ENCODE measurements at regions not wholly inside any gene's neighbourhood (a gene's known extent, or its start where the extent isn't known, plus 50 kb on each side); places are given as distances from the start of the nearest gene placed in this dataset.

DNA sequence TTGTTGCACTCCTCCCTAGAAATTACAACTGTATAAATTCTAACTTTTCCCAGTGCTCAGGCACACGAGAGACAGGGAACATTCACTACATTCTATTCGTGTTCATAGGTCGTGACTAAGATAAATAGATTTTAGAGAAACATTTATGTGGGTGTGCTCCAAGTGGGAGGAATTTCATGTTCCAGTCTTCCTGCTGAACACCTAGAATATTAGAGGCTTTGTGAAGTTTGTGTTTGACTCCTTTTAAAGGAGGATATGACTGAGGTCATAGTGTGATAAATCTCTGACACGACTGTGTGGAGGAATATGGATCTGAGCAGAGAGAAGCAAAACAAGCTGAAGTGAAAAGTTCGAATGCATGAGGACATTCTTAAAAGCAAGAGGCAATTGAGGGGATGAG lies 355.3 kb downstream of the ZSWIM6 start:
- no peak for DNase-seq (ENCODE audit: low spot score)

DNA sequence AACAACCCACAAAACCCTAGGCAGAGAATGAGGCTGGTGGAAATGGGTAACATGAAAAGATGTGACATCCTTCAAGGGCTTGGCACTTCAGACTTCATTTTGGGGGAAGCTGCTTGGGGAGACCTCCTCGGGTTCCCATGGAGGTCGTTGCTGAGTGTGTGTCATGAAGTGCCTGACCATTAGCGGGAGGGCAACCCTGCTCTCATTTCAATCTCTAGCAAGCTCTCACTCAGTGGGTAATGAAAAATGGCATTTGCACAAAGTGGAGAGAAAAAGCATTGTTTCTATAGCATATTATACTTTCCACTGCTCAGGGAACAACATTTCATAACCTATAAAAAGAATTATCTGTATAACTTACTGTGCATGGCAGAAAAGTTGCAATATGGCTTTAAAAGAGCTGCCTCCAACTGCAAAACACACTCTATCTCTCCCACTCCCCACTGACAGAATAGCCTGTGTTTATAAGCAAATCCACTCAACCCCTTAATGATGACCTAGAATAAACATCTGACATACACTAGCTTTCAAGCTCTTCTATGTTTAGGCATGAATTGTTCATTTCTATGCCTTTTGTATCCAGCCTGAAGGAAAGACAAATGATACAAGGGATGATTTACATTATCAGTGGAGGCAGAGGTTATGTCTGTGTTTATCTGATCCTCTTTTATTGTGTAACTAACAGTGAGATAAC lies 357.2 kb downstream of the ZSWIM6 start:
- DNase-seq (ENCODE audit: low spot score), result no peak

DNA sequence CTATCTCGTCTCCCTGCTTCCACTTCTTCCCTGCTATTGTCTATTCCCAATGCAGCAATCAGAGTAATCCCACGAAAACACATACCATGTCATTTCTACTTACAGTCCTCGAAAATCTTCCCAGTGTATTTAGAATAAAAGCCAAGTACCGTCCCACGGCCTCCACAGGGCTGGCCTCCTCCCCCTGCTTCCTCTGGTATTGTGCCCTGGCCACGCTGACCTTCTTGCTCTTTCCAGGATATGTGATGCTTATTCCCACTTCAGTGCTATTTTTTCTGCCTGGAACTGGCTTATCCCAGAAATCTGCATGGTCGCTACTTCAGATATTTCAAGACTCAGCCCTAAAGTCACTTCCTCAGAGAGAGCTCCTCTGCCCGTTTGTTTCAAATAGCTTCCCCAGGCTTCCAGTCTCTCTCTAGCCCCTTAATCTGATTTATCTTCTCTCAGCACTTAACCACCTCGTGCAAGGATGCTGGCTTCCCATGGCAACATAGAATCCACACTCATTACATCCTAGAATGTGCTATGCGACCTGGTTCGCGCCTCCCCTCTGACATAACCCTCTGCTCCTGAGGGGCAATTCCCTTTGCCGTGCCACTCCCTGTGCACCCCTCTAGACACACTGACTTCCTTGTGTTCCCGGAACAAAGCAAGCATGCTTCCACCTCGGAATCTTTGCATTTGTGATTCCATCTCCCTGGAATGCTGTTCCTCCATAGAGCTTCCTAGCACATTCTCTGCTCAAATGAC lies 365.9 kb downstream of the ZSWIM6 start:
- DNase-seq (ENCODE audit: low spot score), result no peak

DNA sequence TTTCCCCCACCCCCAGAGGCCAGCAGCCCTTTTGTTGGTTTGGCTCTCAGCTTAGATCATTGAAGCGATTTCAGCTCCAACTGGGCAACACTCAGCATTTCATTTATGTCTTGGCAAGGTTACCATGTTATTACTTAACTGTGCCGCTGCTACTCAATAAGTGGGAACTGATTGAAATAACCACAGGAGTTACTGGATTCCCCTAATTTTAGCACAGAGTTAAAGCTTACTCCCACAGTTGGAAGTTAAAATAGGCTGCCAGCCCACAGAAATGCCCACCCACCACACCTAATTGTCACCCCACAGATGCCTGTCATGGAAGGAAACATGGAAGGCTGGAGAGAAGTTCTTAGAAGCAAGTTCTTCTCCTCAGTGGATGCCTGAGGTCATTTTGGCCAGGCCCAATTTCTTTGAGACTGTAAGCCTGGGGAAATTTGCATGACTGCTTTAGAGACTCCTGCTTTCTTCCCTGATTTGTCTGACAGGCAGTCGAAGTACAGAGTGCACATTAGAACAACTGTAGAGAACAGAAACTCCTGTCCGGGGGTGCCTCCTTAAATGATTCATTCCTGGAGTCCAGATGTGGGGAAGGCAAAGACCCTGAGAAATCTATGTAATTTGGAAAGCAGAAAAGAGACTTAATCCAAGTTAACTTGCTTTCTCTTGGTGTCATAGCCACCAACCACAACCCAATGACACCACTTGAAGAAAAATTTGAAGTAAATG lies 370.0 kb downstream of the ZSWIM6 start:
- DNase-seq (ENCODE audit: low spot score), result peak; percentile 12

DNA sequence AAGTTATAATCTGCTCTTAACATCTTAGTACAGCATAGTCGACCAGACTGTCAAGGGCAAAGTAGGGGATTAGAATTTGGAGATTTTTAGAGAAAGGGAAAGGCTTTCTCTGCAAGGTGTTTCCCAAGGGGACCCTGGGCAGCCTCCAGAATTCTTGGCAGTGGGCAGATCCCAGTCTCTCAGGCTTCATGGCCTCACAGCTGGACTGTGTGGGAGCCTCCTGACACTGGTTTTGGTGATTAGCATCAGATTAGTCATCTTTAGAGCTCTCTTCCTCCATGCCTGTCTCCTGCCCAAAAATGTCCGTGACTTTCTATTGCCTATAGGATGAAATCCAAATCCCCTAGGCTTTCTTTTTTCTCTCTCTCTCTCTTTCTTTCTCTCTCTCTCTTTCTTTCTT lies 370.7 kb downstream of the ZSWIM6 start:
- DNase-seq (ENCODE audit: low spot score), result no peak

DNA sequence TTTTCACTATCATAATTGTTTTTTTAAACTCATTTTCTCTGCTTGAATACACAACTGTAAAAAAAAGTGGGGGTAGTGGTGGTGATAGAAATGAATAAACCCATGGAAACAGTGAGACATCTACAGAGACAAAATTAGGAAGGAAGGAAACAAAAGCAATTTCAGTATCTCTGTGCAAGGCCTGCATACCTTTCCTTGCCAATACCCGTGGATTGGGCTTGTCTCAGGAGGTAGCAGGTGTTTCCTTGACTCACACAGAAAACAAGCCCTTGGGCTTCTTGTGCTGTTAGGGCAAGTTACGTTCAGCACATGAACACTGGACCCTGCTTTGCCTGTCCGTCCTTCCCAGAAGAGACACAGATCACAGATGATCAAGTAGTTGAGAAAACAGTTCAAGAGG lies 372.2 kb downstream of the ZSWIM6 start:
- no peak for DNase-seq (ENCODE audit: low spot score)

DNA sequence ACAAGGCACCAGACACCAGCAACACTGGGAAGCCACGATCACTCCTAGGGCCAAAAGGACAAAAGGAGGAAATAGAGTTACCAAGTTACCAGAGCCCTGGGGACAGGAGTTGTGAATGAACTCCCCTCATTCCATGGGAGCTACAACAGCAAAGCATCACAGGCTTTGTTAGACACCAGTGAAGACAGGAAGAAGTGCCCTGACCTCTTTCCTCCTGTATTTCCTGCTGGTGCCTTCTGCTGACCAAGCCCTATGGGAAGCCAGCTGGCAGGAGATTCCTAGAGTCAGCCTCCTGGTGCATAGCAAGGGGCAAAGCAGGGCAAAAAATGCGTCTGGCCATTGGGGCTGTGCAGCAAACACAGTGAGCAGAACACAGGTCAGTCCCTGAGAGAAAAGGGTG lies 374.7 kb downstream of the ZSWIM6 start:
- no peak for DNase-seq (ENCODE audit: low spot score)

DNA sequence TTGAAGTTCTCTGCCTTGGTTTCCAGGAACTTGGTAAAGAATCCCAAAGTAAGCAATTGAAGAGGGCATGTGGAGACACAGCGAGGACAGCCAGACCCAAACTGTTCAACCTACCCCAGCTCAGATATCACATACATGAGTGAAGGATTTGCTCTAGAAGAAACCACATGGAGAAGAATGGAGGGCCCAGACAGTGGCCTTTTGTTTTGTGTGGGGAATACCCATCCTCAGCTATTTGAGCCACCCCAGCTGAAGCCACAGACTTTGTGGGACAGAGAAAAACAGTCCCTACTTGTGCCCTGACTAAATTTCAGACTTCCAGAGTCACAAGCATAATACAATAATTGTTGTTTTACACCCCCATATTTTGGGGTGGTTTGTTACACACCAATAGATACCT lies 387.1 kb downstream of the ZSWIM6 start:
- no peak for DNase-seq (ENCODE audit: low spot score)

DNA sequence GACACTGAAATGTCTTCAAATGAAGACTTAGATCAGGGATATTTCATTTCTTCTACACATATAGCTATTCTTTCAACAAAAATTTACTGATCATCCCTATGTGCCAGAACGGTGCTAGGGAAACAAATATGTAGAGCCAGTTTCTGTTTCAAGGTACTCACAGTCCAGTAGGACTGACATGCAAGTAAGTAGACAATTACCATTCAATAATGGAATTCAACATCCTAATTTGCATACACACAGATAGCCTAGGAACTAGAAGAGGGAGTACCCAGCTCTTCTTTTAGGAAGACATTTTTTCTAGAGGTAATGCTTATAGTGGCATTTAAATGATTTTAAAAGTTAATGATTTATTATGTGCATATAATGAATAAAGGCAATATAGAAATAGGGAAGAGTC lies 388.8 kb downstream of the ZSWIM6 start:
- no peak for DNase-seq (ENCODE audit: low spot score)

DNA sequence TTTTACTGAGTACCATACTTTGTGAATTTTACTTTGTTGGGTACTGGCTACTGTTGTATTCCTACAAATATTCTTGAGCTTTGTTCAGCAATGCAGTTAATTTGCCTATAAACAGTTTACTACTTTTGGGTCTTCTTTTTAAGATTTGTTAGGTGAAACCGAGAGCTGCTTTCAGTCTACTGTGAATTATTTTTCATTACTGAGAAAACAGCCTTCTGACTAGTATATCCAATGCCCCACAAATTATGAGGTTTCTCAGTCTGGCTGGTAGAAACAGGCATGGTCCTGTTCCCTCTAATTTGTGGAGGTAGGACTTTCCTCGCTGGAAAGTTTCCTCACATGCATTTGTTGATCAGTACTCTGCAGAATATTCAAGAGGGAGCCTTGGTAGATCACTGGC lies 392.0 kb downstream of the ZSWIM6 start:
- DNase-seq (ENCODE audit: low spot score), result no peak

DNA sequence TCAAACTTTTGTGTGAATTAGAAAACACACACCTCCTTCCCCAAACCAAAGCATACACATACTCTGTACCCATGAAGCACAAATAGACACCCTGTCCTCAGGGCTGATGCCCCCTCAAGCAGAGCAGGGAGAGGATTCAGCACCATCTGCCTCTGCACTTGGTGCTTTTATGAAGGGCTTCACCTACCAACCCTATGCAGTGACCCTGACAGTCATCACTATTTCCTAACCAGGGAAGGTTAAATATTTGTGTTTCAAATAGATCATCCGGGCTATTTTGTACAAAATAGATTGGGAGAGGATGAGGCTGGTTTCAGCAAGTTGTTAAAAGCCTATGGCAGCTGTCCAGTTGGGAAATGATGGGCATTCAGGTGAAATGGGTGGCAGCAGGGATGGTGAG lies 396.2 kb downstream of the ZSWIM6 start:
- DNase-seq (ENCODE audit: low spot score), result no peak

DNA sequence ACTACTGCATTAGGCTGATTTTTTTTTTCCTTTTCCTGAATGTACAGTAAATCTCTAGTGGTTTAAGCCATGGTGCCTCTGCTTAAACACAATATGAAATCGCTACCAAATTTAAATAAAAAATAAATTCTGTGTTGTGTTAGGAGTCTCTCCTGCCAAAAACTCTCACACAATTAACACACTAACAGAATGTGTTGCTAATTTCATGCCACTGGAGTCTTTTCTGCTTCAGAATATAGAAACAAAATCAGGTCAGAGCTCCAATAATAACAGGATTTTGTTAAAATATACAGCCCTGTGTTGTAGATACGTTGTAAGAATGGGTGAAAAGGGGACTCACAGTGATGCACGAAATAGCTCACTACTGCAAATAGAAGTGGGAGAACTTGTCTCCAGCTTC lies 398.8 kb downstream of the ZSWIM6 start:
- DNase-seq (ENCODE audit: low spot score), result no peak

DNA sequence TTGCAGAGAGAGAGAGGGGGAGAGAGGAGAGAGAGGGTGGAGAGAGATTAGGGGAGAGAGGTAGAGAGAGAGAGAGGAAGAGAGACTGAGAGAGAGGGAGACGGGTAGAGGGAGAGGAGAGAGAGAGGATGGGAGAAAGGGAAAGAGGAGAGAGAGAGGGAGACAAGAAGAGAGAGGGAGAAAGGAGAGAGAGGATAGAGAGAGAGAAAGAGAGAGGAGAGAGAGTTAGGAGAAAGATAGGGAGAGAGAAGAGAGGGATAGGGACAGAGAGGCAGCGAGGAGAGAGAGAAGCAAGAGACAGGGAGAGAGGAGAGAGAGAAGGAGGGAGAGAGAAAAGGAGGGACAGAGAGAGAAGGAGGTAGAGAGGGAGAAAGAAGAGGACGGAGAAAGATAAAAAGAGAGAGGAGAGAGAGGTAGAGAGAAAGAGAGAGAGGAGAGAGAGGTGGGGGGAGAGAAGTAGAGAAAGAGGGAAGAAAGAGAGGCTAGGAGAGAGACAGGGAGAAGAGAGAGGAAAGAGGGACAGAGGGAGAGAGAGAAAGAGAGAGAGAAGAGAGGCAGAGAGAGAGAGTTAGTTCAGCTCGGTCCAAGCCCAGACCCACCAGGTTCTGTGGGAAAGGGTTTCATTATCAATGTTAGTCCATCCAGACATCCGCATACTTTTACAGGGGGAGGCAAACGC lies 399.3 kb downstream of the ZSWIM6 start:
- peak; percentile 28 for DNase-seq (ENCODE audit: low spot score)

DNA sequence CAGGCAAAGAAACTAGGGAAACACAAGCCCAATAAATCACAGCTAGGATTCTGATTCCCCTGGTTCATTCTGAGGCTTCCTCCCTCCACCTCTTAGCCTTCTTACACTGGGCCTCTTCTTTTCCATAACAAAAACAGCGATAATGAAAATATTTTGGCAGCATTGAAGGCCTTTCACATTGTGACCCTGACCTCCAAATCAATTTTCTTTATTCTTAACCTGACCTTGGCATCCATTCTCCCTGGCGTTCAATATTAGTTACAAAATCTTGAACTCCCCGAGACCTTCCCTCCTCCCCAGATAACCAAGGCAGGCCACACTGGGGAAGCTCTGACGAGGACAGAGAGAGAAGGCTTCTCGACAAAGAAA lies 399.9 kb downstream of the ZSWIM6 start:
- no peak for DNase-seq (ENCODE audit: low spot score)

DNA sequence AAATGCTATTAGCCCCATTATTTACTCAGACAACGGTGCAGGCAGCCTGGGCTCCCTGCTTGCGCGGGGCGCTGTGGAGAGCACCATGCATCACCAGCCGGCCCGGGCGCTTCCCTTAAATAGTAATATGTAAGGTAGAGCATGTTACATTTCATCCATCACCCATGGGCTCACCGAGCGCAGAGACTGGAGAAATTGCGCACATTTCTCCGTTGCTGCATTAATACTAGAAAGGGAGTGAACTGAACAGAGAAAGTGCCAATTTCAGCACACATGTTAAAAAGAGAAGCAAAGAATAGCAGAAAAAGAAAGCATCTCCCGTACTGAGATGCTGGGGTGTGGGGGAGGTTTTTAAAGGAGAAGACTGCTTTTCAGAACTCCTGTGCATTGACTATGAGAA lies 400.3 kb downstream of the ZSWIM6 start:
- DNase-seq (ENCODE audit: low spot score), result peak; percentile 73

DNA sequence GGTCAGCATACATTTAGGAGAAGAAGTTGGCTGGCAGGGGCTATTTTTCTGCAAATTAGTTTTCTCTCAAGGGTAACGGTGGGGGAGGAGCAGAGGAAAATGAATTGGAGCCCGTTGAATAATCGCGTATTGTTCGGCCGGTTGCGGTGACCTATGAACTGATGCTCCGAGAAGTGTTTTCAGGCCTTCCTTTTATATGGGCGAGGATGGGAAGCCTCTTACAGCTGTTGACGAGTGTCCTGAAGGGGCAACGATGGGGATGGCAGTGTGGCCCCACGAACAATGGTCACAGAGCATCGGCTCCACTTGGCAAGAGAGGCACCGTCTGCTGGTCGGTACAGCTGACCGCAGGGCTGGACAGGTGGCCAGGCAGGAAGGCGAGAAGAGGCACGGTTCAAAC lies 400.7 kb downstream of the ZSWIM6 start:
- peak; percentile 68 for DNase-seq (ENCODE audit: low spot score)

DNA sequence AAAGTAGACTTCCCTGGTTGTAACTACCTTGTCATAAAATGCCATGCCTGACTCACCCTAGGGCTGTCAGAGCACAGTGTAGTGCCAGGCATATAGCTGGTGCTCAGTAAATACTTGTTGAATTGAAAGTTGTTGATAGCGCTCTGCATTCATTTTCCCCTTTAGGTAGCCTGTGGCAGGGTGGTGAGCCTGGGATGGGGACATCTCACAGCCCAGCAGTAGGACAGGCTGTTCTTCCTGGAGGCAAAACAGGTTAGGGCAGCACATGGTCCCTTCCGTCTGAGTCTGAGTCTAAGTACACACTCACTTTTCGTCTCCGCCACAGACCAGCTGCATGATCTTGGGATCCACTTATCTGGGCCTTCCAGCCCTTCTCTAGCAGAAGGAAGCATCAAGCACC lies 401.9 kb downstream of the ZSWIM6 start:
- DNase-seq (ENCODE audit: low spot score), result no peak

DNA sequence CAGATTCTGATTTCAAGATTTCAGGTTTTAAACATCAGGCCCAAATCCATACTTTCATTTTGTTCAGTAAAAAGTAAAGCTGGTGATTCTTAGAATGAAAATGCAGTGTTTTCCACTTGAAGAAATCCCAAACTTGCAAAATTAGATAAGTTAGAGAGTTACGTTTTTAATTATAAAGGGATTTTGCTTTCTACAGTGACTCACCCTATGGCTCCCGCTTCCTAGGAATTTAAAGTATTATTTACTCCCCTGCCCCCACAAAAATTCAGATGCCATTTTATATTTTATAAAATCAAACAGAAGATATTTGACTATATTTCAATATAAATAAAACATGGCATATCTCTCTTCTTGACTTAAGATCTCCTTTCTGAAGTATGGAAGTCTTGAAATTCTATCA lies 402.9 kb downstream of the ZSWIM6 start:
- no peak for DNase-seq (ENCODE audit: low spot score)

DNA sequence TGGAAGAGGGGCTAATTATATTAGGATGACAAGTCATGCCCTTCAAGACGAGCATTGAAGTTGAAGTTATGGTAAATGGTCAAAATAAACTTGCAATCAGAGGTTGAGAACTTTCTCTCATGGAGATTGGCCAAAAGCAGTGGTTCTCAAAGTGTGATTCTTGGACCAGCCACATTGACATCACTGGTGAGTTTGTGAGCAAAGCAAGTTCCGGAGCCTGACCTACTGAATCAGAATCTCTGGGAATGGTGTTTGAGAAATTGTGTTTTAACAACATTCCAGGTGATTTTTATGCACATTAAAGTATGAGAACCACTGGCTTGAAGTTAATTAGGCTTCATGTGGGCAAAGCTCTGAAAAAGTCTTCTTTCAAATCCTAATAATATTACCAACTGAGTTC lies 403.5 kb downstream of the ZSWIM6 start:
- no peak for DNase-seq (ENCODE audit: low spot score)

DNA sequence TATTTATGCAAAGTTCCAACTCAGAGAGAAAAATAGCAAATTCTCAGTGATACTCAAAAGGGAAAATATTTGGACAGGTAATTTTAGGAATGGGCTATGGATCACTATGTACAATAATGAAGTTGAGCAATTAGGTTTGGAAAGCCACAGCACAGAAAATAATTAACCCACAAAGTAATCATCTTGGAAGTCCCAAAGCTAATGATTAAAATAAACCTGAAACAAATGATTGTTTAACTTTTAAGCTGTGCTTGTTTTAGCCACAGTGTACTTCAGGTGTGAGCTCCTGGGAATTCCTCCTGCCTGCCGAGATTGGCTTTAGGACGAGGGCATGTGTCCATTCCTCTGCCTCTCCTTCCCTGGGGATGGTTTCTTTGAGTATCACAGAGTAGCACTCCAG lies 403.9 kb downstream of the ZSWIM6 start:
- no peak for DNase-seq (ENCODE audit: low spot score)

DNA sequence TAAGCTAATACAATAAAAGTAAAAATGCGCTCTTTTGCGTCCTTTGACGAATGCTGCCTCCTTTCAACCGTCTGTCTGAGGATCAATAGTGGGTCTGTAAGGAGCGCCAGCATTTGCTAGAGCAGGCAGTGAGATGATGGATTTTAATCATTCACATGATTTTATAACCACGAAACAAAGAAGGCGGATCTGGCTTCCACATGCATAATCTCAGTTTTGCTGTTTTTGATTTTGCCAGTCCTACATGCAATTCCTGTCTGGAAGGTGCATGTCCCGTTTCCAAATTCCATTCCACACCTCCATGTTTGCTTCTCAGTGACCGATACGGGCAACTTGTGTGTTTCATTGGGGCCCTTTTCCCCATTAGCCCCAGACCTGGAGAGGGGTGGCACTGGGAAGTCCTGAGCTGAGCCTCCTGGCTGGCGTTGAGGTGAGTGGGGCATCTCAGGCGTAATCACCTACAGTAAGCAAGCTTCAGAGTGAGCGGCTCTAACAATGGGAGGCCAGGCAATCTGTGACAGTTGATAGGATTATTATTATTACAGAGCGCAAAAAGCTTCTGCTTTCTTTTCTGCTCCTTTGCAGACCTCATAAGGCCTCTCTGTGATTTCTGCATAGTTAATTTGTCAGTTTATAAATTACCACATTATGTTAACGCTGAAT lies 405.4 kb downstream of the ZSWIM6 start:
- DNase-seq (ENCODE audit: low spot score), result no peak

DNA sequence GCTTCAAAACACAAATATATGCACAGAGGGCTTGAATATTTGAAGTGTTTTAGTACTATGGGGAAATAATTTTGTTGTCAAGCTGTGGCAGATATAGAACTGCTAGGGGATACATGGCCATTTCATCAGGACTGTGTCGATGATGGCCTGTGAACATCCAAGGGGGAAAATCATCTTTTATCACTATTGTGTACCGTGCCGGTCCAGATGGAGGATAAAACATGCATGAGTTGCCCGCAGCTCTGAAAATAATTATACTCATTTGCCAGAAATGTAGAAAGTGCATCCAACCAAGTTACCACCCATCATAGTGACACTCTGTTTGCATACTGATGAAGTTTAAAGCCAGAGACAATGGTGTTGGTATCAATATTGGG lies 405.9 kb downstream of the ZSWIM6 start:
- DNase-seq (ENCODE audit: low spot score), result no peak
